ENCODE measurements at regions not wholly inside any gene's neighbourhood (a gene's known extent, or its start where the extent isn't known, plus 50 kb on each side); places are given as distances from the start of the nearest gene placed in this dataset.

- no peak overlapping the region for H2AFZ ChIP-seq (ENCODE audit: low read depth)
- H3K9me3 ChIP-seq = no peaks in the 10 kb centered on the region
- H3K36me3 ChIP-seq (replicated peaks in 1 of 2; ENCODE audit: control insufficient read depth in 1 of 2, insufficient read depth in 2 of 2, low read length in 1 of 2) = no peaks in the 10 kb centered on the region
- TF ChIP-seq RFX5 (IDR thresholded peaks at IDR 0.05; ENCODE audit: low read length) (no peak), TAF1 (IDR thresholded peaks at IDR 0.05; ENCODE audit: borderline replicate concordance, low read depth, low read length) (no peak), PBX3 (IDR thresholded peaks at IDR 0.05) (no peak), RAD21 (IDR thresholded peaks at IDR 0.05; ENCODE audit: low read length) (no peak), GABPA (IDR thresholded peaks at IDR 0.05; ENCODE audit: low read depth) (no peak), NFIC (IDR thresholded peaks at IDR 0.05; ENCODE audit: borderline replicate concordance) (no peak), CHD2 (IDR thresholded peaks at IDR 0.05; ENCODE audit: low read length, partially characterized antibody) (no peak), MXI1 (IDR thresholded peaks at IDR 0.05; ENCODE audit: low read depth, low read length) (no peak)
- no peaks in the 10 kb centered on the region for H3K27me3 ChIP-seq (ENCODE audit: insufficient read depth)
- H3K9me2 ChIP-seq = no peaks in the 10 kb centered on the region
- CTCF ChIA-PET = interaction anchor here (1.2 kb wide), 2 partner anchors 12 to 18 kb away, joined by 3 read pairs; no protein-coding TSS in a partner anchor
- WGBS (ENCODE audit: low lambda C conversion rate) = 34% methylated on average over 8 of the region's 8 CpGs
- no peak overlapping the region for H3K4me3 ChIP-seq (ENCODE audit: low read depth in 2 of 2, low read length in 1 of 2)
- POLR2A ChIA-PET = no interaction called here
- no peaks in the 10 kb centered on the region for H4K20me1 ChIP-seq (ENCODE audit: insufficient read depth)
- no peak overlapping the region for H3K9ac ChIP-seq
- H3K27ac ChIP-seq (ENCODE audit: low read depth in 2 of 2, low read length in 1 of 2) = no peak overlapping the region
- H3K4me2 ChIP-seq = no peak overlapping the region
- no peaks in the 10 kb centered on the region for H3F3A ChIP-seq (replicated peaks; ENCODE audit: insufficient read depth)
- no peak for DNase-seq
- no peaks in the 10 kb centered on the region for H3K79me2 ChIP-seq (ENCODE audit: insufficient read depth)
- H3K4me1 ChIP-seq (ENCODE audit: control insufficient read depth in 1 of 2, insufficient read depth in 2 of 2, low read depth in 1 of 2, low read length in 1 of 2) = no peaks in the 10 kb centered on the region
These were observed 77.1 kb downstream of the TRIM42 start for GRCh38 chr3:140754936-140755335.

GRCh38 chr3:140756240-140757016, 78.6 kb downstream of the TRIM42 start:
- Histone ChIP-seq H3K4me2 (no peak overlapping the region), H3K4me3 (ENCODE audit: low read depth in 2 of 2, low read length in 1 of 2) (no peak overlapping the region), H3K9me3 (no peaks in the 10 kb centered on the region), H3K36me3 (replicated peaks in 1 of 2; ENCODE audit: control insufficient read depth in 1 of 2, insufficient read depth in 2 of 2, low read length in 1 of 2) (no peaks in the 10 kb centered on the region), H3K9me2 (no peaks in the 10 kb centered on the region), H2AFZ (ENCODE audit: low read depth) (no peak overlapping the region), H3K27ac (ENCODE audit: low read depth in 2 of 2, low read length in 1 of 2) (no peak overlapping the region), H3F3A (replicated peaks; ENCODE audit: insufficient read depth) (no peaks in the 10 kb centered on the region), H3K4me1 (ENCODE audit: control insufficient read depth in 1 of 2, insufficient read depth in 2 of 2, low read depth in 1 of 2, low read length in 1 of 2) (no peaks in the 10 kb centered on the region), H3K27me3 (ENCODE audit: insufficient read depth) (no peaks in the 10 kb centered on the region), H3K79me2 (ENCODE audit: insufficient read depth) (no peaks in the 10 kb centered on the region), H3K9ac (no peak overlapping the region), H4K20me1 (ENCODE audit: insufficient read depth) (no peaks in the 10 kb centered on the region)
- ChIA-PET CTCF (no interaction called here), POLR2A (no interaction called here)
- no peak for DNase-seq
- TF ChIP-seq CHD2 (IDR thresholded peaks at IDR 0.05; ENCODE audit: low read length, partially characterized antibody) (no peak), RCOR1 (IDR thresholded peaks at IDR 0.05; ENCODE audit: low read length) (no peak), RFX5 (IDR thresholded peaks at IDR 0.05; ENCODE audit: low read length) (no peak), FOXM1 (IDR thresholded peaks at IDR 0.05; ENCODE audit: low read depth) (no peak), FOSL2 (IDR thresholded peaks at IDR 0.05; ENCODE audit: borderline replicate concordance, low read depth) (no peak), JUND (IDR thresholded peaks at IDR 0.05) (no peak), CTCF (IDR thresholded peaks at IDR 0.05) (no peak), SIN3A (IDR thresholded peaks at IDR 0.05; ENCODE audit: borderline replicate concordance, low read depth, low read length) (no peak), TAF1 (IDR thresholded peaks at IDR 0.05; ENCODE audit: borderline replicate concordance, low read depth, low read length) (no peak), FOXJ3 (CRISPR knock-in tag; IDR thresholded peaks at IDR 0.05) (no peak), ZBTB33 (IDR thresholded peaks at IDR 0.05; ENCODE audit: borderline replicate concordance, low read depth) (no peak), EP300 (IDR thresholded peaks at IDR 0.05; ENCODE audit: borderline replicate concordance in 1 of 2, low read depth in 1 of 2, low read length in 1 of 2) (no peak), TEAD4 (IDR thresholded peaks at IDR 0.05; ENCODE audit: borderline replicate concordance, insufficient read depth) (no peak), GABPA (IDR thresholded peaks at IDR 0.05; ENCODE audit: low read depth) (no peak), YY1 (IDR thresholded peaks at IDR 0.05; ENCODE audit: low read depth) (no peak), RAD21 (IDR thresholded peaks at IDR 0.05; ENCODE audit: low read length) (no peak)
- 8% methylated on average over 1 of the region's 1 CpG for WGBS (ENCODE audit: low lambda C conversion rate)
